Endometrium (tissue), 2 donors: ENCODE measurements at regions not wholly inside any gene's neighbourhood (a gene's known extent, or its start where the extent isn't known, plus 50 kb on each side); places are given as distances from the start of the nearest gene placed in this dataset.
A peak's percentile ranks its signal among the peaks of the same experiment; 100 is the strongest.
"Not testable (repeated sequence)": the region's sequence is repeated elsewhere in the genome, so short reads cannot be mapped to it uniquely, and the experiment has no call there.

Experiments
- FAIRE-seq: peaks from 2 replicates; lab custom pipeline; 2012; peaks lifted over from hg19 to GRCh38; lab: Jason Lieb, UNC
- donor health status: control.
- donor health status: control.

DNA sequence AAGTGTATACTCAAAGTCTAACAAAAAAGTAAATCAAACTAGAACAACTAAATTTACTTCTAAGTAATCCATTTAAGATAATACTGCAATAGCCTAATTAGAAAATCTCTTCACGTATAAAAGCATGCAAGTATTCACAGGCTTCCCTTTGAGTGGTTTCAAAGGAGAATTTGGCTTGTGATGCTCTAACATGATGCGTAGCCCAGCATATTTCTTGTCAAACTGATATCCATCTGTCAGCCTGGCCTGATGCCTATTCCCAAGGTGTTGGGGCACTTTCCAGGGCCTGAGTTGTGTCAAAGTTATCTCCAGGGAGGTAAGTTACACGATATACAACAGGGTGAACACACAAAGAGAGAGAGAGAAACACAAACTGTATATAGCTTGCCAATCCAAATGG lies 287.0 kb upstream of the MAGEB18 start:
- no peak for FAIRE-seq

DNA sequence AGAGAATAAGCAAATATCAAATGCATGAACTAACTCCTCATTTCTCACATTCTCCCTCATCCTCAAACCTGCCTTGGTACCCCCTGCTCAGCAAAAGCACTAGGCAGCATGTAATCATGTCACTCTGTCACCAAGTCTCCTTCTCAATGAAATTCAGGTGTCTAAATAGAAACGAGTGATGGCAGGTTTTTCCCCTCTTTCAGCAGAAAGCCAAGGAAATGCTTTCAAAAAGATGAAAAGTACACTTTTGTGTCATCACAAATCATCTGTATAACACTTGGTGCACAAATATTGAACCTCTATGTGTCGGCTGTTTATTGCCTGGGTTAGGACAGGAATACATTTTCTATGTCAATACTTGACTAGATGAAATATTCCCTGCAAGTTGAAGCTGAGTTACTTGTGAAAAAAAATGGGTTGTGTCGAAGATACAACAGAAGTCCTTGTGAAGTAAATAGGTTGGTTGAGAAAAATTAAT lies 285.1 kb upstream of the MAGEB18 start:
- no peak for FAIRE-seq

DNA sequence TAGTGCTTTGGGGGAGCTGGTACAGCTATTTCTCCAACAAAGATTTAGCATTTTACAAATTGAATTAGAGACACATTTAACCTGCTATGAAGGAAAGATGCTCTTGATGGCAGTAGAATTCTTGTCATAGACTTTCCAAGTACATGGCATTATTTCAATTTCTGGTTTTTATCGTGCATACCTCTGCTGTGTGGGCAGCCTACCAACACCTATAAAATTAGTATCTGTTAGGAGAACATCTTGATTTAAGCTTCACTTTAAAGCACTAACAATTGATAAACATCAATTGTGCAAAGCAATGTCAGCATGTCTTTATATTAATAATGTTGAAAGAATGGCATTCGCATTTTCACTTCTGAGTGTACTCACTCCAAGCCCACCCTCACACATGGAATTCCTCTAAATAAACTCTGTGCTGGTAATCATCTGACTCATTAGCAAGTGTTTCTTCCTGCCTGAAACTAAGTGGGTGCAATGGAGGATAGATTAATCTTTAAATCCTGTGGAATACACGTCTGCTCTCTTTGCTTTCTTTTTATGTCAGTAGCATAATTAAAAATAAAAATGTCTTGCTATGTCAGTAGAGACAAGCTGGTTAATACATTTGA lies 279.8 kb upstream of the MAGEB18 start:
- FAIRE-seq = peak; percentile 85

- no peak for FAIRE-seq
Observed at GRCh38 chrX:25860322-25860721, 277.8 kb upstream of the MAGEB18 start.

- peak; percentile 4 for FAIRE-seq
Observed at GRCh38 chrX:25869761-25870160, 268.4 kb upstream of the MAGEB18 start.

DNA sequence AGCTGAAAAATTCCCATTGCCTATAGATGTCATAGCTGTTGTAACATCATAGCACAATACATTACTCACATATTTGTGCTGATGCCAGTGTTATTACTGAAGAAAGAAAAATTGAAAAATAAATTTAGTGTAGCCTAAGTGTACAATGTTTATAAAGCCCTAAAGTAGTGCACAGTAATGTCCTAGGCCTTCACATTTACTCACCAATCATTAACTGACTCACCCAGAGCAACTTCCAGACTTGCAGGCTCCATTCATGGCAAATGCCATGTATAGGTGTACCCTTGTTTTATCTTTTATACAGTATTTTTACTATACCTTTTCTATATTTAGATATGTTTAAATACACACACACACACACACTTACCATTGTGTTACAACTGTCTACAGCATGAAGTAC lies 265.4 kb upstream of the MAGEB18 start:
- FAIRE-seq = no peak

DNA sequence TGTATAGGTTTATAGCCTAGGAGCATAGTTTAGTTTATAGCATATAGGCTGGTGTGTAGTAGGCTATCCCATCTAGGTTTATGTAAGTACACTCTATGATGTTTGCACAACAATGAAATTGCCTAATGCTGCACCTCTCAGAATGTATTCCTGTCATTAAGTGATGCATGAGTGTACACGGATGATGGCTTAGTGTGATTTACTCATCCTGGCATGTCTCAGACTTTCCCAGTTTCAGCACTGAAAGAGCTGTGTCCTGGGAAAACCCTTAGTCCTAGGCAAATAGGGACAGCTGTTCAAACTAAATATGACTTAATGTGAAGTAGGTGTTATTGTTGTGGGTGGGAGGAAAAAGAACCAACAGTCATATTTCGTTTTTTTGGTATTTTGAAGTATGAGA lies 264.9 kb upstream of the MAGEB18 start:
- FAIRE-seq = no peak

DNA sequence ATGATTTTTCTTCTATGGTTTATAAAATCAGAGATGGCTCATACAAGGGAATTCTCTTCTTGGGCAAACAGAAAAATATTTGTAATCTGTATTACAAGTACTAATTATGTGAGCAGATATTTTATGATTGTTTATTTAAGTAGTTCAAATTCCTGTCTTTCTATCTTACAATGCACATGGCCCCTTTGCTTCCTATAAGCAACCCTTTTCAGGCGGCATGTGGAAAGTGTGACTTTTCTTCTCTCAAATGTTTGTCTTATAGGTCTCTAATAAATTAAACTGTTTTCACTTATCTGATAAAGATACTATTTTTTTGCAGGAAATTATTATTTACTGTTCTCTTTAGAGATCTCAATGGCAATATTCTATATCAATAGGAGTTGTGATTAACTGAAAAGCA lies 259.3 kb upstream of the MAGEB18 start:
- no peak for FAIRE-seq

DNA sequence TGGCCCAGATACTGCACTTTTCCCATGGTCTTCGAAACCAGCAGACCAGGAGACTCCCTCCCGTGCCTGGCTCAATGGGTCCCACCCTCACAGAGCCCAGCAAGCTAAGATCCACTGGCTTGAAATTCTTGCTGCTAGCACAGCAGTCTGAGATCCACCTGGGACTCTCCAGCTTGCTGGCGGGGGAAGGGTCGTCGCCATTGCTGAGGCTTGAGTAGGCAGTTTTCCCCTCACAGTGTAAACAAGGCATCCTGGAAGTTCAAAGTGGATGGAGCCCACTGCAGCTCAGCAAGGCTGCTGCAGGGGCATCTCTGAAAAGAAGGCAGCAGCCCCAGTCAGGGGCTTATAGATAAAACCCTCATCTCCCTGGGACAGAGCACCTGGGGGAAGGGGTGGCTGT lies 255.6 kb upstream of the MAGEB18 start:
- not testable (repeated sequence) for FAIRE-seq

DNA sequence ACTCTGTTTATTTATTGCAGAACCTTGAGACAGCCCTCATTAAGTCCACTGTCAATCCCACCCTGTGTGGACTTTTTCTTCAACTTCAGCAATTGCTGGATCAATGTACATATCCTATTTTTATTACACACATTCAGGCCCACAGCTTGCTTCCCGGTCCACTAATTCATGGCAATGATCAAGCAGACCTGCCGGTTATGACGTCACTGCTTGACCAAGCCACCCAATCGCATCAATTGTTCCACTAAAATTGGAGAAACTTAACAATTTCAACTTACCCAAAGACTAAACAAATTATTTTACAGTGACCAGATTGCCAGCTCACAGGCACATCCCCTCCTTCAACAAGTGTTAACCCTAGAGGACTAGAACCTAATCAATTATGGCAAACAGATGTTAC lies 240.4 kb upstream of the MAGEB18 start:
- FAIRE-seq = no peak

DNA sequence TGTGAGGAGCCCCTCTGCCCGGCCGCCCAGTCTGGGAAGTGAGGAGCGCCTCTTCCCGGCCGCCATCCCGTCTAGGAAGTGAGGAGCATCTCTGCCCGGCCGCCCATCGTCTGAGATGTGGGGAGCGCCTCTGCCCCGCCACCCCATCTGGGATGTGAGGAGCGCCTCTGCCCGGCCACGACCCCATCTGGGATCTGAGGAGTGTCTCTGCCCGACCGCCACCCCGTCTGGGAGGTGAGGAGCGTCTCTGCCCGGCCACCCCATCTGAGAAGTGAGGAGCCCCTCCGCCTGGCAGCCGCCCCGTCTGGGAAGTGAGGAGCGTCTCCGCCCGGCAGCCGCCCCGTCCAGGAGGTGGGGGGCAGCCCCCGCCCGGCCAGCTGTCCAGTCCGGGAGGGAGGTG lies 232.4 kb upstream of the MAGEB18 start:
- not testable (repeated sequence) for FAIRE-seq

- FAIRE-seq = no peak
Observed at GRCh38 chrX:25925946-25926345, 212.2 kb upstream of the MAGEB18 start.

DNA sequence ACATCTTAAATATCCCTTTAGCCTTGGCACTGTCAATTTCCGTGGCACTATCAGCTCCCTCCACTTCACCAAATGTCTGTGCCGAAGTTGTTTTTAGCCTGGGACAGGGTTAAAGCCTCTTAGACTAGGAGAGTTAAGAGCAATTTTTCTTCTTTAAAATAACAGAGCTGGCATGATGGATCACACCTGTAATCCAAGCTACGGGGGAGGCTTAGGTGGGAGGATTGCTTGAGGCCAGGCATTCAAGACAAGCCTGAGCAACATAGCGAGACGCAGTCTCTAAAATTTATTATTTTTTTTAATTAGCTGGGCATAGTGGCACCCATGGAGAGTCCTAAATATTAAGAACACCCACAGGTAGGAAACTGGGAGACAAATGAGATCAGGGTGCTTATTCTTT lies 209.8 kb upstream of the MAGEB18 start:
- FAIRE-seq = no peak

DNA sequence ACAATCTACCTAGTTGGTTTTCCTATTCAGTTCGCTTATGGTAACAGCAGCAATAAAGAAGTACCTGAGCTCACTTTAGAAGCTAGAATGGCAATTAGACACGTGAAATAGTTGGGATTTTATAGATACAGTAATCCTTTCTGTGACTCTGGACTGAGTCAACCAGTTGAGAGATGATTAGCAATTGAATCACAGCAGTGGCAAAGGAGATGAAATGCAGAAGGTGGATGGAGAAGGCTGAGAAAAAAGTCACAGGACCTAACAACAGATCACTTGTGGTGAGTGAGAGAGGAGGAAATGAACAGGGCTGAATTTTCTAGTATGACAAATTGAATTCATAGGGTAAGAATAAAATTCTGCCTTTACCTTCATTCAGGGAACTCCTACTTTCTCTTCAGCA lies 197.1 kb upstream of the MAGEB18 start:
- no peak for FAIRE-seq

GRCh38 chrX:25941559-25942250 lies 196.4 kb upstream of the MAGEB18 start:
- no peak for FAIRE-seq

GRCh38 chrX:25968920-25969319 lies 169.2 kb upstream of the MAGEB18 start:
- FAIRE-seq = no peak

DNA sequence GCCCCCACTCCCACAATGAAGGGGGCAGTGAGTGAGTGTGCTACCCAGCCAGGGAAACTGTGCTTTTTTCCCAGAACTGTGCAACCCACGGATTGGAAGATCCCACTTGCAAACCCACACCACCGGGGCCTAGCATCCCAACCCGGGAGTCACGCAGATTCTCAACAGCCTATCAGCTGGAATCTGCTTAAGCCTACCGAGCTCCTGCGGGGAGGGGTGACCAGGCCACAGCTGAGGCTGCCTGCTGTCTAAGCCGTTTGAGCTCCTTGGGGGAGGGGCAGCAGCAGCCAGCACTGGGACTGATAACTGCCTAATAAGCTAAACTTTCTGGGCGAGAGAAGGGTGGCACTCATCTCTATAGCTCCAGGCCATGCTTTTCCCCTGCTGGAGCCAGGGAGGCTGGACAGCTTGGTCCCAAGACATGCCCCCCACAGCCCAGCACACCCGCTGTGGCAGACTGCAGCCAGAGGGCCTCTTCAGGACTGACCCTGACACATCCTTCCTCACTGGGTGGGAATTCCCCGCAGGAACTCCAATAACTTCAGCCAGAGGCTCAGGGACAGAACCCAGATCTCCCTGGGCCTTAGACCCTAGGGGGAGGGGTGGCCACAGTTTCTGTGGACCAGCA lies 161.3 kb upstream of the MAGEB18 start:
- no peak for FAIRE-seq

- FAIRE-seq = no peak
Observed at GRCh38 chrX:25998687-25999086, 139.5 kb upstream of the MAGEB18 start.

DNA sequence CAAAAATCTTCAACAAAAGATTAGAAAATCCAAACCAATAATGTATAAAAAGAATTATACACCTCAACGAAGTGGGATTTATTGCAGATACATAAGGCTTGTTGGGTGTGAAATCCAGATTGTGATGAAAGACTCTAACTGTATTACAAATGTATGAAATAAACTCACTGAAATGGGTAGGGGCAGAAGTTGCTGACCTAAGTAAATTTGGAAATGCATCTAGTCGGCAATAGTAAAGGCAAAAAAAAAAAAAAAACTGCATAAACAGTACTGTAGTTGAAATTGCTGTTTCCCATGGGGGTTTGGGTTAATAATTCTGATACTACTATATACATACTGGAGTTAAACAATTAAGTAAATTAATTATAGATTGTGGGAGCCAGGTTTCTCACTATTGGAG lies 130.7 kb upstream of the MAGEB18 start:
- FAIRE-seq = no peak

DNA sequence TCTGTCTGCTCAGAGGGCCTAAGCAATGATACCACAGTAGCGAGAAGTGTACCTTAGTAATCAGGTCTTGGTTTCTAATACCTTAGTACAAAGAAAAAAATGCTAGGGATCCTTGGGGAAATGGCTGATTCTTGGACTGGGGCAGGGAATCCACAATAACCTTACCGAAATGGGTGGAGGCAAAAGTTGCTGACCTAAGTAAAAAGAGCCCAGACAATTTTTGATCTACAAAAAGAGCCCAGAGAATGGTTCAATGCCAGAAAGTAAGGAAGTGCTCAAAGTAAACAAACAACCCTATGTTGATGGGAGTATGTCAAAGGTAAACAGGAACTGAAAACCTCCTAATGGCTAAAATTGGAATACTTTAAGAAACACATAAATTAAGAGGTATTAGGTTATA lies 130.1 kb upstream of the MAGEB18 start:
- FAIRE-seq = no peak

DNA sequence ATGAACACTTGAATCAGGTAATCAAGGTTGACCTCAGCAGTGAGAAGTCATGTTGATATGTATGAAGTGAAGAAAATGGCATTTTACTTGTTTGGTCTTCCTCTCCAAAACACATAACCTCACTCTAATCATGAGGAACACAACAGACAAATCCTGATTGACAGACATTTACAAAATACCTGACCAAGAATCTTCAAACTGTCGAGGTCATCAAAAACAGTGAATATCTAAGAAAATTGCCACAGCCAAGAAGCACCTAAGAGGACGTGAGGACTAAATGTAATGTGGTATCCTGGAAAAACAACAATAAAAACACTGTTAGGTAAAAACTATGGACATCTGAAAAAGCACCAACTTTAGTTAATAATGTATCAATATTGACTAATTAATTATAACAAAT lies 129.5 kb upstream of the MAGEB18 start:
- no peak for FAIRE-seq

DNA sequence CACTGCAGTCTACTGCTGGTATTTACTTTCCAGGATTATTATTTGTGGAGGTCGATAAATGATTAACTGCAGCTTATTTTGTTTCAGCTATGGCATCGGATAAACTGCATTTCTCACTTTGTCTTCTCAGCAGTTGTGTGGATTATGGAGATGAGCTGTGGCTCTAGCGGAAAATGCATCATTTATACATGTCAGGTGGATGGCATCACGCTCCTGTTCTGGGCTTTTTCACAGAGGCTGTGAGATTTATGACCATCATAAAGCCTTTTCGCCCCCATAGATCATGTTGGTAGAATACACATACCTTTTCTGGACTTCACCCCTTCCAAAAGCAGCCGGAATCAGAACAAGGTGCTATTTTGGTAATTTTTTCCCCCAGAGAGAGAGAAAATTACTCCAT lies 118.8 kb upstream of the MAGEB18 start:
- no peak for FAIRE-seq

GRCh38 chrX:26026179-26026578 lies 112.0 kb upstream of the MAGEB18 start:
- no peak for FAIRE-seq
